Loucy (cell line): ENCODE measurements at regions not wholly inside any gene's neighbourhood (a gene's known extent, or its start where the extent isn't known, plus 50 kb on each side); places are given as distances from the start of the nearest gene placed in this dataset.

Source experiments
- H2AFZ ChIP-seq: fragments of 200-600 bp; sonication (generic); 2 replicates; pipeline ENCODE4 v1.6.0; 2016; ENCODE audit warnings: antibody characterized with exemption, mild to moderate bottlenecking, low read length, moderate library complexity
- H3F3A ChIP-seq: fragments of 200-600 bp; 2 replicates; pipeline ENCODE4 v1.6.0; 2016; ENCODE audit warnings: antibody characterized with exemption, low read depth, mild to moderate bottlenecking
- H3K27me3 ChIP-seq: fragments of 200-600 bp; sonication (generic); 2 replicates; pipeline ENCODE4 v1.6.1; 2014; ENCODE audit warnings: low read length, mild to moderate bottlenecking; ENCODE audit not compliant: insufficient read depth, poor library complexity, severe bottlenecking
- H3K36me3 ChIP-seq: fragments of 200-600 bp; sonication (generic); 2 replicates; pipeline ENCODE4 v1.6.1; 2016; ENCODE audit warnings: low read length; ENCODE audit not compliant: insufficient read depth
- H3K4me1 ChIP-seq: fragments of 200-600 bp; sonication (generic); 2 replicates; pipeline ENCODE4 v1.5.1; 2014; ENCODE audit warnings: low read length, mild to moderate bottlenecking; ENCODE audit not compliant: insufficient read depth, poor library complexity, severe bottlenecking
- H3K4me2 ChIP-seq: fragments of 200-600 bp; sonication (generic); 2 replicates; pipeline ENCODE4 v1.6.0; 2014; ENCODE audit warnings: antibody characterized with exemption, low read length, low read depth, mild to moderate bottlenecking; ENCODE audit not compliant: poor library complexity, severe bottlenecking
- H3K4me3 ChIP-seq: fragments of 200-600 bp; sonication (generic); 2 replicates; pipeline ENCODE4 v1.5.1; 2014; ENCODE audit warnings: low read length, mild to moderate bottlenecking, mixed read lengths; ENCODE audit not compliant: poor library complexity, severe bottlenecking
- H3K79me2 ChIP-seq: fragments of 200-600 bp; sonication (generic); 2 replicates; pipeline ENCODE4 v1.6.1; 2014; ENCODE audit warnings: low read length; ENCODE audit not compliant: insufficient read depth
- H3K9ac ChIP-seq: fragments of 200-600 bp; sonication (generic); 2 replicates; pipeline ENCODE4 v1.6.0; 2014; ENCODE audit warnings: mild to moderate bottlenecking, low read depth, low read length, moderate library complexity; ENCODE audit not compliant: poor library complexity, severe bottlenecking
- H3K9me2 ChIP-seq: fragments of 200-600 bp; sonication (generic); replicated peaks from 2 replicates; pipeline ENCODE4 v1.6.1; 2016; ENCODE audit warnings: low read depth, low read length, mixed read lengths
- H3K9me3 ChIP-seq: fragments of 200-600 bp; sonication (generic); 2 replicates; pipeline ENCODE4 v1.6.1; 2014; ENCODE audit warnings: mild to moderate bottlenecking, antibody characterized with exemption, low read length, low read depth; ENCODE audit not compliant: insufficient read depth
- H4K20me1 ChIP-seq: fragments of 200-600 bp; sonication (generic); 2 replicates; pipeline ENCODE4 v1.6.0; 2014; ENCODE audit warnings: antibody characterized with exemption, low read length, mild to moderate bottlenecking; ENCODE audit not compliant: insufficient read depth, poor library complexity, severe bottlenecking
- EZH2phosphoT487 ChIP-seq: fragments of 200-600 bp; IDR thresholded peaks from 2 replicates; pipeline ENCODE4 v1.6.1; 2018; ENCODE audit warnings: antibody characterized with exemption, mild to moderate bottlenecking, moderate library complexity, borderline replicate concordance
- TF ChIP-seq, protein P1 (sequence below): fragments of 200-600 bp; sonication (generic); conservative IDR thresholded peaks from 2 replicates; pipeline ENCODE4 v1.5.1; 2014; ENCODE audit warnings: mild to moderate bottlenecking, antibody characterized with exemption, low read length

DNA sequence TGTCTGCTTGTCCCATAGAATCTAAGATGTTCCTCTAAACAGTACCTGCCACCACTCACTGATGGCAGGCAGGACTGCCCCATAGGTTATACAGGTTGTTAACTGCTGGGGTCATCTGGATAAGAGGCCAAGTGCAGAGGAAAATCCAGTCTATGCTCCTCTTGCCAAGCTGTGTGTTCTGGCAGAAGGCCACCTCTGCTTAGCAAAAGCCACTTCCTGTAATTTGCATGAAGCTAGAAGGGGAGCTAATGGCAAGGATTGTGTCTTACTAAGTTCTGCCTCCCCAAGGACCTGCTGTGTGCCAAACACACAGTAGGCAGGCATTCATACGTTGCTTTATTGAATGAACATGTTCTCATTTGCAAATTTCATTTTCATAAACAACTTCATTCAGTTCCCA lies 445.4 kb downstream of the BCL11B start:
- no peaks in the 10 kb centered on the region for H4K20me1 ChIP-seq
- no peak for TF ChIP-seq EZH2phosphoT487
- TF ChIP-seq, protein P1, sequence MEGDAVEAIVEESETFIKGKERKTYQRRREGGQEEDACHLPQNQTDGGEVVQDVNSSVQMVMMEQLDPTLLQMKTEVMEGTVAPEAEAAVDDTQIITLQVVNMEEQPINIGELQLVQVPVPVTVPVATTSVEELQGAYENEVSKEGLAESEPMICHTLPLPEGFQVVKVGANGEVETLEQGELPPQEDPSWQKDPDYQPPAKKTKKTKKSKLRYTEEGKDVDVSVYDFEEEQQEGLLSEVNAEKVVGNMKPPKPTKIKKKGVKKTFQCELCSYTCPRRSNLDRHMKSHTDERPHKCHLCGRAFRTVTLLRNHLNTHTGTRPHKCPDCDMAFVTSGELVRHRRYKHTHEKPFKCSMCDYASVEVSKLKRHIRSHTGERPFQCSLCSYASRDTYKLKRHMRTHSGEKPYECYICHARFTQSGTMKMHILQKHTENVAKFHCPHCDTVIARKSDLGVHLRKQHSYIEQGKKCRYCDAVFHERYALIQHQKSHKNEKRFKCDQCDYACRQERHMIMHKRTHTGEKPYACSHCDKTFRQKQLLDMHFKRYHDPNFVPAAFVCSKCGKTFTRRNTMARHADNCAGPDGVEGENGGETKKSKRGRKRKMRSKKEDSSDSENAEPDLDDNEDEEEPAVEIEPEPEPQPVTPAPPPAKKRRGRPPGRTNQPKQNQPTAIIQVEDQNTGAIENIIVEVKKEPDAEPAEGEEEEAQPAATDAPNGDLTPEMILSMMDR = no peak
- H3K4me2 ChIP-seq = no peak overlapping the region
- H3K36me3 ChIP-seq = no peaks in the 10 kb centered on the region
- H3K4me3 ChIP-seq = no peak overlapping the region
- no peaks in the 10 kb centered on the region for H3F3A ChIP-seq
- H3K27me3 ChIP-seq = no peaks in the 10 kb centered on the region
- no peak overlapping the region for H2AFZ ChIP-seq
- H3K79me2 ChIP-seq = no peaks in the 10 kb centered on the region
- peaks cover 3% of the 10 kb centered on the region for H3K4me1 ChIP-seq
- H3K9me2 ChIP-seq = no peaks in the 10 kb centered on the region
- H3K9ac ChIP-seq = no peak overlapping the region
- no peaks in the 10 kb centered on the region for H3K9me3 ChIP-seq

- H3K9me3 ChIP-seq = no peaks in the 10 kb centered on the region
- no peak overlapping the region for H2AFZ ChIP-seq
Measured at GRCh38 chr14:98834119-98834518, 437.9 kb downstream of the BCL11B start.

GRCh38 chr14:98835051-98835824 lies 436.8 kb downstream of the BCL11B start:
- Histone ChIP-seq H3K4me2 (no peak overlapping the region), H3K4me3 (no peak overlapping the region), H3K79me2 (no peaks in the 10 kb centered on the region), H3F3A (no peaks in the 10 kb centered on the region), H3K4me1 (no peaks in the 10 kb centered on the region), H3K9ac (no peak overlapping the region), H3K27me3 (no peaks in the 10 kb centered on the region), H4K20me1 (no peaks in the 10 kb centered on the region), H3K9me3 (no peaks in the 10 kb centered on the region), H3K36me3 (no peaks in the 10 kb centered on the region), H3K9me2 (no peaks in the 10 kb centered on the region), H2AFZ (no peak overlapping the region)
- no peak for TF ChIP-seq EZH2phosphoT487
- TF ChIP-seq, protein P1 = no peak

More at GRCh38 chr14:98834119-98834518, 437.9 kb downstream of the BCL11B start:
- Histone ChIP-seq H3K27me3 (no peaks in the 10 kb centered on the region), H3K4me2 (no peak overlapping the region), H3K4me1 (no peaks in the 10 kb centered on the region), H3K9ac (no peak overlapping the region), H3K36me3 (no peaks in the 10 kb centered on the region), H3K79me2 (no peaks in the 10 kb centered on the region), H3F3A (no peaks in the 10 kb centered on the region), H3K4me3 (no peak overlapping the region), H4K20me1 (no peaks in the 10 kb centered on the region), H3K9me2 (no peaks in the 10 kb centered on the region)
- TF ChIP-seq EZH2phosphoT487 = no peak
- TF ChIP-seq, protein P1 = no peak
